Activated CD4-positive, alpha-beta T cell treated with anti-CD3 and anti-CD28 coated beads for 36 hours (primary cell): ENCODE measurements at regions not wholly inside any gene's neighbourhood (a gene's known extent, or its start where the extent isn't known, plus 50 kb on each side); places are given as distances from the start of the nearest gene placed in this dataset.
"Not testable (repeated sequence)": the region's sequence is repeated elsewhere in the genome, so short reads cannot be mapped to it uniquely, and the experiment has no call there.

Experiments used
- ATAC-seq: fragments of 200-7000 bp; cut with Tn5 transposase; one replicate; pipeline ENCODE4 v1.10.0; 2021; ENCODE audit warnings: mild to moderate bottlenecking, moderate library complexity
- CTCF ChIA-PET: fragments of 350-600 bp; sonication (Branson Sonifier 250); formaldehyde crosslinking; loops from one replicate; lab custom pipeline; 2021; ENCODE audit warnings: antibody characterized with exemption; lab: Charles Lee
- POLR2A ChIA-PET: fragments of 350-600 bp; sonication (Branson Sonifier 250); formaldehyde crosslinking; loops from one replicate; lab custom pipeline; 2021; ENCODE audit warnings: antibody characterized with exemption, inconsistent platforms; lab: Charles Lee
- DNase-seq: peaks from one replicate; pipeline ENCODE4 v3.0.0-alpha.2; 2020
- H3K27ac Mint-ChIP-seq: one replicate; pipeline ENCODE4 v1.8.0; 2021; ENCODE audit warnings: mixed read lengths
- H3K27me3 Mint-ChIP-seq: one replicate; pipeline ENCODE4 v1.8.0; 2021; ENCODE audit warnings: mixed read lengths
- H3K36me3 Mint-ChIP-seq: one replicate; pipeline ENCODE4 v1.8.0; 2021; ENCODE audit warnings: low read depth, mixed read lengths
- H3K4me1 Mint-ChIP-seq: one replicate; pipeline ENCODE4 v1.8.0; 2021; ENCODE audit warnings: mixed read lengths
- H3K4me3 Mint-ChIP-seq: one replicate; pipeline ENCODE4 v1.8.0; 2021; ENCODE audit warnings: mild to moderate bottlenecking, moderate library complexity, mixed read lengths
- H3K9me3 Mint-ChIP-seq: one replicate; pipeline ENCODE4 v1.8.0; 2021; ENCODE audit warnings: low read depth, mixed read lengths
- intact Hi-C, 2 experiments: fragments of 100-400 bp; cut with DNase I in 1 of 2; cut with micrococcal nuclease in 1 of 2; formaldehyde crosslinking; loops; one replicate each; pipeline versions ENCODE4 v1.14.2 to v1.15.1; 2022 to 2024; cut with DNase I, micrococcal nuclease

- no peak for ATAC-seq
- no peak for DNase-seq
- H3K36me3 Mint-ChIP-seq = no peaks in the 10 kb centered on the region
- intact Hi-C loops = no loop called here
- ChIA-PET CTCF (no interaction called here), POLR2A (no interaction called here)
- H3K27ac Mint-ChIP-seq = no peak overlapping the region
- no peaks in the 10 kb centered on the region for H3K4me1 Mint-ChIP-seq
- peaks cover 3% of the 10 kb centered on the region for H3K27me3 Mint-ChIP-seq
- peaks cover 2% of the 10 kb centered on the region for H3K9me3 Mint-ChIP-seq
- no peak overlapping the region for H3K4me3 Mint-ChIP-seq
Measured at GRCh38 chr9:75378036-75378435, 289.7 kb downstream of the OSTF1 start.

GRCh38 chr9:75378926-75379325 is 290.6 kb downstream of the OSTF1 start:
- Mint-ChIP-seq H3K36me3 (no peaks in the 10 kb centered on the region), H3K27me3 (peaks cover 3% of the 10 kb centered on the region), H3K27ac (no peak overlapping the region), H3K4me1 (no peaks in the 10 kb centered on the region), H3K4me3 (no peak overlapping the region), H3K9me3 (peaks cover 2% of the 10 kb centered on the region)
- intact Hi-C loops = no loop called here
- DNase-seq = no peak
- ChIA-PET CTCF (no interaction called here), POLR2A (no interaction called here)
- ATAC-seq = no peak

DNA sequence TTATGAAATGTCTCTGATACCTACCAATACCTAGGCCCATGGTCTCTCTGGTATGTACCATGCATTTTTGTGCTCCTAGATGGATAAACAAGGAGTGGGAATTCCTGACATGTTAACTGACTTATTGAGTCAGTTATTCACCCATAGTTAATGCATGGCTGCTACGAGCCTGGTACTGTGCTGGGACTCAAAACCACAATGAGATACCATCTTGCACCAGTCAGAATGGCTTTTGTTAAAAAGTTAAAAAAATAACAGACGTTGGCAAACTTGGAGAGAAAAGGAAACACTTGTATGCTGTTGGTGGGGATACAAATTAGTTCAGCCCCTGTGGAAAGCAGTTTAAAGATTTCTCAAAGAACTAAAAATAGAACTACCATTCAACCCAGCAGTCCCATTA is 293.8 kb downstream of the OSTF1 start:
- CTCF ChIA-PET = no interaction called here
- no peaks in the 10 kb centered on the region for H3K4me1 Mint-ChIP-seq
- ATAC-seq (no peak), DNase-seq (no peak)
- peaks cover 3% of the 10 kb centered on the region for H3K27me3 Mint-ChIP-seq
- H3K36me3 Mint-ChIP-seq = no peaks in the 10 kb centered on the region
- H3K27ac Mint-ChIP-seq = no peak overlapping the region
- no peak overlapping the region for H3K4me3 Mint-ChIP-seq
- POLR2A ChIA-PET = no interaction called here
- peaks cover 14% of the 10 kb centered on the region for H3K9me3 Mint-ChIP-seq
- intact Hi-C loops = loop anchor here in 1 of 2 experiments (10.0 kb wide), 1 partner anchor 1807 kb away; no protein-coding TSS in a partner anchor

DNA sequence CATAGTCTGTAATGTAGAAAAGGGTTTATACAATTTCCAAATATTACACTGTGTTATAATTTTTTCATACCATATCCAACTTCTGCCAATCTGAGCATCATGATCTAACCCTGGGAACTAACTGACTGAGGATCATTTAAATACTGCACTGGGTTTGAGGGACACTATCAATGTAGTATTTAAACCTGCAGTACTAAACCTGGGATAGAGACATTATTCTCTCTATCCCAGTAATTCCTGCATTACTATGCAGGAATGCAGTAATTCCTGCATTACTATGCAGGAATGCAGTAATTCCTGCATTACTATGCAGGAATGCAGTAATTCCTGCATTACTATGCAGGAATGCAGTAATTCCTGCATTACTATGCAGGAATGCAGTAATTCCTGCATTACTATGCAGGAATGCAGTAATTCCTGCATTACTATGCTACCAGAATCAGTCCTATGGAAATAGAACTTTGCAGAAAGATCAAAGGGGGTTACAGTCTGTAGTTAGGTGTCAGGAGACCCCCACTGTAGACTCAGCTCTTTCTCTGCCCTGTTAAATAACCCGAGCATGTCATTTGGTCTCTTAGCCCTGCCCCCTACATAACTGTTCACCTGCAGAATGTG is 295.2 kb downstream of the OSTF1 start:
- ATAC-seq, H3K36me3 Mint-ChIP-seq, POLR2A ChIA-PET, H3K4me3 Mint-ChIP-seq, H3K27ac Mint-ChIP-seq, H3K27me3 Mint-ChIP-seq, H3K4me1 Mint-ChIP-seq, CTCF ChIA-PET, DNase-seq: not testable (repeated sequence)
- peaks cover 14% of the 10 kb centered on the region for H3K9me3 Mint-ChIP-seq
- intact Hi-C loops = loop anchor here in 1 of 2 experiments (10.0 kb wide), 1 partner anchor 1809 kb away; no protein-coding TSS in a partner anchor

- H3K27ac Mint-ChIP-seq = no peak overlapping the region
- H3K4me3 Mint-ChIP-seq = no peak overlapping the region
- H3K4me1 Mint-ChIP-seq = no peaks in the 10 kb centered on the region
- DNase-seq (no peak), ATAC-seq (no peak)
- CTCF ChIA-PET = no interaction called here
- POLR2A ChIA-PET = no interaction called here
- H3K27me3 Mint-ChIP-seq = no peaks in the 10 kb centered on the region
- peaks cover 11% of the 10 kb centered on the region for H3K9me3 Mint-ChIP-seq
- no peaks in the 10 kb centered on the region for H3K36me3 Mint-ChIP-seq
- intact Hi-C loops = loop anchor here in 1 of 2 experiments (10.0 kb wide), 1 partner anchor 1810 kb away; no protein-coding TSS in a partner anchor
Measured at GRCh38 chr9:75385236-75385635, 296.9 kb downstream of the OSTF1 start.

- no peaks in the 10 kb centered on the region for H3K4me1 Mint-ChIP-seq
- no peak for DNase-seq
- POLR2A ChIA-PET = no interaction called here
- H3K9me3 Mint-ChIP-seq = peaks cover 11% of the 10 kb centered on the region
- H3K36me3 Mint-ChIP-seq = no peaks in the 10 kb centered on the region
- CTCF ChIA-PET = no interaction called here
- H3K27ac Mint-ChIP-seq = no peak overlapping the region
- no peak overlapping the region for H3K4me3 Mint-ChIP-seq
- intact Hi-C loops = loop anchor here in 1 of 2 experiments (10.0 kb wide), 1 partner anchor 1814 kb away; no protein-coding TSS in a partner anchor
- ATAC-seq = no peak
- no peaks in the 10 kb centered on the region for H3K27me3 Mint-ChIP-seq
Measured at GRCh38 chr9:75389101-75389500, 300.8 kb downstream of the OSTF1 start.

DNA sequence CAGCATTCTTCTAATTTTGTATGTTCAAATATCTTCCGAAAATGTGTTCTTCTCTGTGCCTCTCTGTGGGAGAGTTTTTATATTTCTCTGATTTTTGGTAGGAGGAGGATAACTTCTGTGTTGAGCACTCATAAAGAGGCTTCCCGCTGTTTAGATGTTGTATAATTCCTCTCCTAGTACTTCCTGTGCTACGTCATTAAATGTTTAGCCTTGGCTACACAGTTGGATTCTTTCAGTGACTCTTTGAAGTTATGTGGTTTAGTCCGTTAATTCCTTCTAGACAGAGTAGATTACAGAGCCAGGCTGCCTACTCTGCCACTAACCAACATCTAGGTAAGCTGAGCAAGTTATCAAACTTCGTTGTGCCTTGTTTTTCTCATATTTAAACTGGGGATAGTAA is 302.6 kb downstream of the OSTF1 start:
- CTCF ChIA-PET = no interaction called here

GRCh38 chr9:75391497-75391896 is 303.2 kb downstream of the OSTF1 start:
- CTCF ChIA-PET = interaction anchor here (0.7 kb wide), 1 partner anchor 55 kb away, joined by 3 read pairs; no protein-coding TSS in a partner anchor
- intact Hi-C loops = no loop called here
- Mint-ChIP-seq H3K27me3 (no peaks in the 10 kb centered on the region), H3K9me3 (no peaks in the 10 kb centered on the region), H3K27ac (no peak overlapping the region), H3K4me3 (no peak overlapping the region), H3K36me3 (no peaks in the 10 kb centered on the region), H3K4me1 (no peaks in the 10 kb centered on the region)
- no peak for ATAC-seq
- DNase-seq = no peak
- POLR2A ChIA-PET = no interaction called here

More for the DNA sequence above, 302.6 kb downstream of the OSTF1 start:
- H3K9me3 Mint-ChIP-seq = peaks cover 3% of the 10 kb centered on the region
- ATAC-seq = no peak
- no peak overlapping the region for H3K4me3 Mint-ChIP-seq
- no peaks in the 10 kb centered on the region for H3K4me1 Mint-ChIP-seq
- POLR2A ChIA-PET = no interaction called here
- H3K27me3 Mint-ChIP-seq = no peaks in the 10 kb centered on the region
- no peaks in the 10 kb centered on the region for H3K36me3 Mint-ChIP-seq
- intact Hi-C loops = no loop called here
- DNase-seq = no peak
- H3K27ac Mint-ChIP-seq = no peak overlapping the region

- ChIA-PET POLR2A (no interaction called here), CTCF (no interaction called here)
- no peak overlapping the region for H3K27ac Mint-ChIP-seq
- no peaks in the 10 kb centered on the region for H3K4me1 Mint-ChIP-seq
- no peak for DNase-seq
- no peak for ATAC-seq
- intact Hi-C loops = no loop called here
- H3K27me3 Mint-ChIP-seq = peaks cover 2% of the 10 kb centered on the region
- H3K36me3 Mint-ChIP-seq = no peaks in the 10 kb centered on the region
- H3K4me3 Mint-ChIP-seq = no peak overlapping the region
- H3K9me3 Mint-ChIP-seq = no peaks in the 10 kb centered on the region
Measured at GRCh38 chr9:75395336-75395735, 307.0 kb downstream of the OSTF1 start.

DNA sequence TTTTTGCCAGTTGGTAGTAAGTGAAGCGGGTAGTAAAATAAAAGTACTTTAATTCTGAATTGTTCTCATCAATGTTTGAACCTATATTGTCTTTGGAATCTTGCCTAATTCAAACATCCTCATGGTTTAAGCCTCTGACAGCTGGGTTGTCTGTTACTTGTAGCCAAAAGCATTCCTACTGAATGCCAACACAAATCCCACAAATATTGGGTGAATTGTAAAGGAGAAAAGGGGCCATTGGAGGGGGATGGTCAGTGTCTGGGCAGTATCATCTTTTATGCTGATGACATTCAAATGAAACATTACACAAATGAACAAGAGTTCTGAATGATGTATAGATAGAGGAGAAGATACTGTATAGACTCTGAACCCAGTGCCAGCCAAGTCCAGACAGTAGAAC is 309.5 kb downstream of the OSTF1 start:
- Mint-ChIP-seq H3K4me1 (no peaks in the 10 kb centered on the region), H3K36me3 (no peaks in the 10 kb centered on the region), H3K27me3 (peaks cover 2% of the 10 kb centered on the region), H3K27ac (no peak overlapping the region), H3K4me3 (no peak overlapping the region), H3K9me3 (no peaks in the 10 kb centered on the region)
- ATAC-seq = no peak
- intact Hi-C loops = no loop called here
- CTCF ChIA-PET = no interaction called here
- DNase-seq = no peak
- POLR2A ChIA-PET = no interaction called here

DNA sequence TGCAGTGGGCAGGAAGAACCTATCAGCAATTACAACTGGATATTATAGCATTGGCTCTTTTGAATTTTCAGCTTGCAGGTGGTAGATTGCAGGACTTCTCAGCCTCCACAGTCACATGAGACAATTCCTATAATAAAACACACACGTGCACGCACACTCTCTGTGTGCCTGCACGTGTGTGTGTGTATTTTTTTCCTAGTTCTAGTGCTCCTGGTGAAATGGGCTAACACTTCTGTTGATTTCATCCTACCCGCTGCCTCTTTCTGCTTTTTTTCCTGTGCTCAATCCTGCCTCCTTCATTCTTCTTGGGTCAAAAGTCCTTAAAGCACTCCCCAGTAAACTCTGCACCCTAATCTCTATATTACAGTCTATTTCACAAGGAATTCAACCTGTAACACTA is 320.1 kb downstream of the OSTF1 start:
- Mint-ChIP-seq H3K4me3 (no peak overlapping the region), H3K4me1 (no peaks in the 10 kb centered on the region), H3K9me3 (no peaks in the 10 kb centered on the region), H3K27ac (no peak overlapping the region), H3K36me3 (no peaks in the 10 kb centered on the region), H3K27me3 (peaks cover 3% of the 10 kb centered on the region)
- ChIA-PET CTCF (no interaction called here), POLR2A (no interaction called here)
- no peak for ATAC-seq
- intact Hi-C loops = no loop called here
- no peak for DNase-seq

- Mint-ChIP-seq H3K4me1 (no peaks in the 10 kb centered on the region), H3K9me3 (no peaks in the 10 kb centered on the region), H3K4me3 (no peak overlapping the region), H3K27ac (no peak overlapping the region), H3K27me3 (peaks cover 6% of the 10 kb centered on the region), H3K36me3 (no peaks in the 10 kb centered on the region)
- POLR2A ChIA-PET = no interaction called here
- CTCF ChIA-PET = no interaction called here
- DNase-seq (no peak), ATAC-seq (no peak)
- intact Hi-C loops = no loop called here
Measured at GRCh38 chr9:75410405-75410804, 322.1 kb downstream of the OSTF1 start.
